ENCODE measurements at regions not wholly inside any gene's neighbourhood (a gene's known extent, or its start where the extent isn't known, plus 50 kb on each side); places are given as distances from the start of the nearest gene placed in this dataset.

GRCh38 chr21:41665766-41666595 is 100.9 kb downstream of the RIPK4 start:
- H3K4me1 ChIP-seq (ENCODE audit: control insufficient read depth, low read length), result no peaks in the 10 kb centered on the region
- TF ChIP-seq EZH2phosphoT487 (IDR thresholded peaks at IDR 0.05; ENCODE audit: borderline replicate concordance, low read length) (no peak), CTCF (IDR thresholded peaks at IDR 0.05; ENCODE audit: low read depth, low read length, poor library complexity, severe bottlenecking) (no peak)
- no peak overlapping the region for H3K4me2 ChIP-seq (ENCODE audit: low read length)
- no peak overlapping the region for H3K4me3 ChIP-seq (ENCODE audit: low read length)
- H3K36me3 ChIP-seq (ENCODE audit: control insufficient read depth, low read length), result no peaks in the 10 kb centered on the region
- no peaks in the 10 kb centered on the region for H3K79me2 ChIP-seq (ENCODE audit: control insufficient read depth, low read length)
- H3K27me3 ChIP-seq (ENCODE audit: control insufficient read depth, low read length), result peaks cover 4% of the 10 kb centered on the region; the same call in 1 of the 2 replicates
- H3K27ac ChIP-seq (ENCODE audit: low read depth, low read length), result no peak overlapping the region
- H3K9me3 ChIP-seq (ENCODE audit: control insufficient read depth, insufficient read depth, low read length), result no peaks in the 10 kb centered on the region
- no peaks in the 10 kb centered on the region for H3K9me2 ChIP-seq (replicated peaks; ENCODE audit: control insufficient read depth, low read length)
- H3F3A ChIP-seq (ENCODE audit: control insufficient read depth, insufficient read depth), result no peaks in the 10 kb centered on the region
- H4K20me1 ChIP-seq (ENCODE audit: control insufficient read depth, insufficient read depth, low read depth, low read length), result no peaks in the 10 kb centered on the region

- Histone ChIP-seq H3K27ac (ENCODE audit: low read depth, low read length) (no peak overlapping the region), H3K9me2 (replicated peaks; ENCODE audit: control insufficient read depth, low read length) (no peaks in the 10 kb centered on the region), H3F3A (ENCODE audit: control insufficient read depth, insufficient read depth) (no peaks in the 10 kb centered on the region), H3K4me2 (ENCODE audit: low read length) (no peak overlapping the region), H3K27me3 (ENCODE audit: control insufficient read depth, low read length) (peaks cover 4% of the 10 kb centered on the region; the same call in 1 of the 2 replicates), H4K20me1 (ENCODE audit: control insufficient read depth, insufficient read depth, low read depth, low read length) (no peaks in the 10 kb centered on the region), H3K4me1 (ENCODE audit: control insufficient read depth, low read length) (no peaks in the 10 kb centered on the region), H3K4me3 (ENCODE audit: low read length) (no peak overlapping the region), H3K79me2 (ENCODE audit: control insufficient read depth, low read length) (no peaks in the 10 kb centered on the region), H3K36me3 (ENCODE audit: control insufficient read depth, low read length) (no peaks in the 10 kb centered on the region), H3K9me3 (ENCODE audit: control insufficient read depth, insufficient read depth, low read length) (no peaks in the 10 kb centered on the region)
- no peak for TF ChIP-seq CTCF (IDR thresholded peaks at IDR 0.05; ENCODE audit: low read depth, low read length, poor library complexity, severe bottlenecking)
- TF ChIP-seq EZH2phosphoT487 (IDR thresholded peaks at IDR 0.05; ENCODE audit: borderline replicate concordance, low read length), result no peak
These were observed 101.7 kb downstream of the RIPK4 start for GRCh38 chr21:41664881-41665765.

GRCh38 chr21:41663805-41664788 is 102.8 kb downstream of the RIPK4 start:
- H3K27ac ChIP-seq (ENCODE audit: low read depth, low read length), result no peak overlapping the region

More at GRCh38 chr21:41663805-41664788, 102.8 kb downstream of the RIPK4 start:
- H3K9me3 ChIP-seq (ENCODE audit: control insufficient read depth, insufficient read depth, low read length), result no peaks in the 10 kb centered on the region
- no peaks in the 10 kb centered on the region for H3K9me2 ChIP-seq (replicated peaks; ENCODE audit: control insufficient read depth, low read length)
- H3K4me3 ChIP-seq (ENCODE audit: low read length), result no peak overlapping the region
- peak; percentile 22 for TF ChIP-seq CTCF (IDR thresholded peaks at IDR 0.05; ENCODE audit: low read depth, low read length, poor library complexity, severe bottlenecking)
- no peak for TF ChIP-seq EZH2phosphoT487 (IDR thresholded peaks at IDR 0.05; ENCODE audit: borderline replicate concordance, low read length)
- no peak overlapping the region for H3K4me2 ChIP-seq (ENCODE audit: low read length)
- no peaks in the 10 kb centered on the region for H4K20me1 ChIP-seq (ENCODE audit: control insufficient read depth, insufficient read depth, low read depth, low read length)
- peaks cover 4% of the 10 kb centered on the region; the same call in 1 of the 2 replicates for H3K27me3 ChIP-seq (ENCODE audit: control insufficient read depth, low read length)
- H3K4me1 ChIP-seq (ENCODE audit: control insufficient read depth, low read length), result no peaks in the 10 kb centered on the region
- H3F3A ChIP-seq (ENCODE audit: control insufficient read depth, insufficient read depth), result no peaks in the 10 kb centered on the region
- H3K79me2 ChIP-seq (ENCODE audit: control insufficient read depth, low read length), result no peaks in the 10 kb centered on the region
- no peaks in the 10 kb centered on the region for H3K36me3 ChIP-seq (ENCODE audit: control insufficient read depth, low read length)
